GM03348 (cell line): ENCODE measurements at regions not wholly inside any gene's neighbourhood (a gene's known extent, or its start where the extent isn't known, plus 50 kb on each side); places are given as distances from the start of the nearest gene placed in this dataset.
"Not testable (repeated sequence)": the region's sequence is repeated elsewhere in the genome, so short reads cannot be mapped to it uniquely, and the experiment has no call there.

Experiments used
- DNase-seq: peaks from one replicate; pipeline ENCODE4 v3.0.0; 2012; ENCODE audit warnings: low spot score

DNA sequence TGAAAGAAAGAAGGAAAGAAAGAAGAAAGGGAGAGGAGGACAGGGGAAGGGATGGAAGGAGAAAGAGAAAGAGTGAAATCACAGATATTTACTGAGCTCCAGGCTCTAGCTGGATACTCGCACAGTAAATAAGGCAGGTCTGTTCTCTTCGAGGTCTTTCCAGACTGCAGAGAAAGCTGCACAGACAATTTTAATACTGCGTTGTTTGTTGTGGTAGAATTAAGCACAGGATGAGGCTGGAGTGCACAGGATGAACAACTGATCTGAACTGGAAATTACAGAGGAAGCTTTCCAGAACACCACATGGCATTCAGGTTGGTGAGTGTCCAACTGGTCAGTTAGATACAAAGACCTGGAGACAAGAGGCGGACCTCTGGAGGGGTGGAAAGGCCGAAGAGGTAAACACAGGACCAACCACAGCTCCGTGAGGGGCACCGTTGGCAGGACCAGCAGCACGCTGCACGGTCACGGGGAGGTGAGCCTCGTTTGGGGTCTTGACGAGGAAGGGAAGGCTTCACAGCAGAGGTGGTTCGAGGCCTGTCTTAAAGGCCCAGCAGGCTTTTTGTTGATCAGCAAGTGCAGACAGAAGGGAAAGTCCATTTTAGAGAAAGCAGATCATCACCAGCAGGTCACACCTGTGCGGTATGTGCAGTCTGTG is 121.7 kb downstream of the ATP6V0E2 start:
- not testable (repeated sequence) for DNase-seq

DNA sequence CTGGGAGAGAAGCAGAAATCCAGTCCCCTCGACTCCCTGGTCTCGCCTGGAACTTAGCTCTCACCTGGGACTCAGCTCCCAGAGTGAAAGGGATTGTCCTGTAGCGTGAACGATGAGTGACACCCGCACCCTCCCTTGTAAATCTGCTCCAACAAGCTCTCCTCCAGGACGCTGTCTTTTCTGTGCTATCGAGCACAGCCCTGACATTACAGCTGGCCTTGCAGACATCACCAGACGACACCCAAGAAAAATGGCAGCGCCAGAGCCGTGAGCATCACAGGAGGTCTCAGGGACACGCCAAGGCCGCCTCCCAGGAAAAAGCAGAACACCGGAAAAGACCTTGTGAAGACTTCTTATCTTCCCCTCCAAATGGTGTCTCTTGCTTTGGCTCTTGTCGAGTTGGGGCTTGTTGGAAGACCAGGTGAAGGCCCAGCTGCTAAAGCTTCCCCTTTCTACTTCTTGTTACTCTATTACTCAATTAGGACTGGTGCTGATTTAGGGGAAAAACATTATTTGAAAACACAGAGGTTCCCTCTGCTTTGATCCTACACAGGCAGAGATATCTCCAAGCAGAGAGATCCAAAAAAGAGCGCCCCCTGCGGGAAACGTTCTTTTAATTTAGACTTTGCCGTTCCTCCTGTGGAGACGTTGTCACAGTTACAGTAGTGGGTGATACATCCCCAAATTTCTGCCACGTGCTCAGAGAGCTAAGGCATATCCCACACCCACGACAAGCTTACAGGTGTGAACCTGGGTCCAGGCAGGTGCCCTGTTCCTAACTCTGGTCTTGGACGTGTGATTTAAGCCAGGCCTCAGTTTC is 127.2 kb downstream of the ATP6V0E2 start:
- not testable (repeated sequence) for DNase-seq

DNA sequence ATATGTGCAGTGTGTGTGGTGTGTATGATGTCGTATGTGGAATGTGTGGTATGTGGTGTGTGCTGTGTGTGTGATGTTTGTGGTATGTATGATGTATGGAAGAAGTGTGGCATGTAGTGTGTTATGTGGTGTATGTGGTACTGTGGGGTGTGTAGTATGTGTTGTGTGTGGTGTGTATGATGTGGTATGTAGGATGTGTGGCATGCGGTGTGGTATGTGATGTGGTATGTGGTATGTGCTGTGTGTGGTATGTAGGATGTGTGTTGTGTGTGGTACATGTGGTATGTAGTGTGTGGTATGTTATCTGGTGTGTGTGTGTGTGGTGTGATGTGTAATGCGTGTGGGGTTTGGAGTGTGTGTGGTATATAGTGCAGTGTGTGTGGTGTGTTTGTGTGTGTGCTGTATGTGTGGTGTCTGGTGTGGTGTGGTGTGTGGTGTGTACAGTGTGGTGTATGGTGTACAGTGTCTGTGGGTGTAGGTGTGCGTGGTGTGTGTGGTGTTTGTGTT is 129.6 kb downstream of the ATP6V0E2 start:
- peak; percentile 4 for DNase-seq

GRCh38 chr7:150003973-150004372 is 130.2 kb downstream of the ATP6V0E2 start:
- DNase-seq, result not testable (repeated sequence)

GRCh38 chr7:150004843-150005242 is 131.1 kb downstream of the ATP6V0E2 start:
- DNase-seq, result not testable (repeated sequence)

DNA sequence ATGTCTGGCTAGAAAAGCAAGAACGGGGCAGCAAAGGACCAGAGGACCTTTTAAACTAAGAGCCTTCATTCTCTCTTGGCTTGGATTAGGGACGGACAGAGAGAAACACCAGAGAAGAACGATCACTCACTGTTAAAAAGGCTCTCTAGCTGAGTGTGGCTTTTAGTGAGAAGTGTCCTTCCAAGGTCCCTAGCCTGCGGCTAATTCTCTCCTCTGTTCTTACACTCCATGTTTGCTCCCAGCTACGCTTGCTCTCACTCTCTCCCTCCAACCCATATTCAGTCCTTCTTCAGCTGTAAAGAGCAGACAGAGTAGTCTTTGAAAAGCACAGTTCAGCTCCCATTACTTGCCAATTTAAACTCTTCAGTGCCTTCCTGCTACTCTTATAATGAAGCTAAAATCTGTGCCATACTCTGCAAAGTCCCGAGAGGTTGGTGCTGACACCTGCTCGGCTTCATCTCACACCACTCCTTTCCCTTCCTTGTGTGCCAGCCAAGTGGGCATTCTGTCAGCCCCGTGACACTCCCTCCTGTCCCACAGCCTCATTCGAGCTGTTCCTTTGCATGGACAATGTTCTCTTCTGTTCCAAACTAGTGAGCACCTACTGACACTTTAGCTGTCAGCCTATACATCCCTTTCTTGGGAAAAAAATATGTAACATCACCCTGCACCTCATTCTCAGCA is 136.0 kb downstream of the ATP6V0E2 start:
- DNase-seq, result not testable (repeated sequence)

- not testable (repeated sequence) for DNase-seq
These were observed 143.0 kb downstream of the ATP6V0E2 start for GRCh38 chr7:150016651-150017189.

GRCh38 chr7:150020210-150020609 is 146.4 kb downstream of the ATP6V0E2 start:
- DNase-seq, result not testable (repeated sequence)

DNA sequence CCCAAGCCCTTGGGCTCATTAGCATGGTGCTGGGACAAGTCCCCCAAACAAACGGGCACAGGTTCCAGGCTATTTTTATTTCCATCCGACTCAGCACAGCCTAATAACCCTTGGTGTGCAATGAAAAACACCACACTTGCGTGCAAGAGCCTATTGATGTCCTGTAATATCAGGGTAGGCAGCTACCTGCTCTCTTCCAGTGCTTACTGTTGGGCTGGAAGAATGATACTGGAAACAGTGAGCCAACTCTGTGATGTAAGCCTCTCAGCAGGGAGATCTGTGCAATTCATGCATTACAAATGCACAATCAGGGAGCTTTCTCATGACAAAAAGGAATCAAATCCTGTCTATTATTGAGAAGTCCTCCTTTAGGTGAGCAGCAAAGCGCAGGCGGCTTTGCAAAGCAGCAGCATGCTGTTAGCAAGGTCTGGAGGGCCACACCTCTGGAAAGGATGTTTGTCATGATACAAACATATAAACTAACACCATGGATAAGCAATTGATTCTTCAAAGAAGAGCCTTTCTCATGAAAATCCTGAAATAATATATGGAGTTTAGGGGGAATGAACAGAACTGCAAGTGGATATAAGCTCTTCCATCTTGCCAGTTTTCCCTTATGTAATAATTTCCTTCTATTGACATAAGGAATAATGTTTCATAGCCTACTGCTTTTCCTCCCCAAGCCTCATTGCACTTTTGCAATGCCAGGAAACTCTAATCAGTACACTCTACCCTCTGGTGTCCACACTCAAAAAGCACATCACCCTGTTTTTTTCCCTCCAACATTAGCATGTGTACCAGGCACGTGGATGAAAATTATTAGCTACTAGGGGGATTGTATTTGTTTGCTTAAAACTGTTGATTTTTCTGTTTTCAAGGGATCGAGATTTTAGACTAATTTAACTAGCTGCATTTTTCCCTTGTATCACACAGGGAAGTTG is 151.1 kb downstream of the ATP6V0E2 start:
- not testable (repeated sequence) for DNase-seq

DNA sequence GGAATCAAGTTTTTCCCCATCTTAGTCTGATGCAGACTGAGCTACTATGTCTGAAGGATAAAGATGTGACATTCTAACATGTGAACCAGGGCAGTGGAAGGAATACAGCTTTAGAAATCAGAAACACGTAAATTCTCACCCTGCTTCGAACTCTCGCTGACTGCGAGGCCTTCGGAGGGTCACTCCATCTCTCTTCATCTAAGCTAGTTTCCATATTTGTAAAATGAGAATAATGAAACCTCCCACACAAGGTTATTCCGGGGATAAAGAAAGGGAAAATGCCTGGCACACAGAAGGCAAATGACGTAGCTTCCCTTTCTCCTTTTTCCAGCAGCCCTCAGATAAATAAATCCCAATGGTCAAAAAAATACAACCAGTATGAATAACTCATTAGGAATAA is 152.0 kb downstream of the ATP6V0E2 start:
- not testable (repeated sequence) for DNase-seq

DNA sequence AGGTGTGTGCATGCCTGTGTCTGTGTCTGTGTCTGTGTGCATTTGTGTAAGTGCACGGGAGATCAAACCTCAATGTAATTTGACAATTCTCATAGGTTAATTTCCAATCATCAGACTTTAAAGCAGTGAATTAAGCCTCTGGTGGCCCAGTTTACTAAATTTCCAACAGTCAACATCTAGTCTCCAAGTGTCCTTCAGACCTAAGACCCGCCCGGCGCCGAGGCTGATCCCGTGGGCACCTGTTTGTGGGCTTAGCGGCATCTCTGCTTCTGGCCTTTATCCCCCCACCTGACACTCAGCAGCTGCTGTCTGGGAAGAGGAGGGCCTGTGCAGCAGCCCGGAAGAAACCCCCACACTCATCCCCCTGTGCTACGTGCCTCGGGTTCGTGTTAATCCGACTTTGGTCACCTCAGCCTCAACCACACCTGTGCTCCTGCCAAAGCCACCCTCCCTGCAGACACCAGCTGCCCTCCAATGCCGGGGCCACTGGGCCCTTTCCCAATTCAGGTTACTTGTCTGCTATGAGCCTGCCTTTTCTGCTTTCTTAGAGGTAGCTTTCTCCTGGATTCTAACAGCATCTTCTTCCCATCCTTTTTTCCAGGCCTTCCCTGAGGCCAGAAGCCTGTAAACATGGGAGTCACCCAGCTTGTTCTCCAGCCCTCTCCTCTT is 154.7 kb downstream of the ATP6V0E2 start:
- DNase-seq, result not testable (repeated sequence)

- DNase-seq, result not testable (repeated sequence)
These were observed 155.2 kb downstream of the ATP6V0E2 start for GRCh38 chr7:150029013-150029389.

DNA sequence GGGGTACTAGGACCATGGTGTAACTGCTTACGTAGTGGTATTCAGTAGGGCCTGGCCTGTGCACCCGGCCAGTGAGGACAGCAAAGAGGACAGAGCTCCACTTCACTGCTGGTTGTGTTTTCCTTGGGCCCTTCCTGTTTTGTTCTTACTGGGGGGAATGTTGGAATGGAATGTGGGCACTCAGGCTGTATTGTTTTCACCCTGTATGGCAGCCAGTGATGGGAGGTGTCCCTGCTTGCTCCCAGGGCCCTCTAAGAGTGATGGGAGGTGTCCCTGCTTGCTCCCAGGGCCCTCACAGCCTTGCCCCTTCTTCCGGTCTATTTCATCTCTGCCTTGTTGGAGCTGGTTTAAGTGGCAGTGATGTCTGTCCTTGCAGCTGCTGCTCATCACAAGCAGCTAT is 158.0 kb downstream of the ATP6V0E2 start:
- DNase-seq, result not testable (repeated sequence)

DNA sequence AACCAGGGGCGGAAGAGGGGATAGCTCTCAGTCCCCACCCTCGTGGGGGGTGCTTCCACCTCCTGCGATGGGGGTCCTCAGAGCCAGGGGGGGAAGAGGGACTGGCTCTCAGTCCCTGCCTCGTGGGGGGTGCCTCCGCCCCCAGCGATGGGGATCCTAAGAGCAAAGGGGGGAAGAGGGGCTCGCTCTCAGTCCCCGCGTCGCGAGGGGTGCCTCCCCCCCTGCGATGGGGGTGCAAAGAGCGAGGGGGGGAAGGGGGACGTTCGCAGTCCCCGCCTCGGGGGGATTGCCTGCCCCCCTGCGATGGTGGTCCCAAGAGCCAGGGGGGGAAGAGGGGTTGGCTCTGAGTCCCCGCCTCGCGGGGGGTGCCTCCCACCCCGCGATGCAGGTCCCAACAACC is 159.9 kb downstream of the ATP6V0E2 start:
- not testable (repeated sequence) for DNase-seq

DNA sequence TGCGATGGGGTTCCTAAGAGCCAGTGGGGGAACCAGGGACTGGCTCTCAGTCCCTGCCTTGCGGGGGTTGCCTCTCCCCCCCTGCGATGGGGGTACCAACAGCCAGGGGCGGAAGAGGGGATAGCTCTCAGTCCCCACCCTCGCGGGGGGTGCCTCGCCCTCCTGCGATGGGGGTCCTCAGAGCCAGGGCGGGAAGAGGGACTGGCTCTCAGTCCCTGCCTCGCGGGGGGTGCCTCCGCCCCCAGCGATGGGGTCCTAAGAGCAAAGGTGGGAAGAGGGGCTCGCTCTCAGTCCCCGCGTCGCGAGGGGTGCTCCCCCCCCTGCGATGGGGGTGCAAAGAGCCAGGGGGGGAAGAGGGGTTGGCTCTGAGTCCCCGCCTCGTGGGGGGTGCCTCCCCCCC is 162.0 kb downstream of the ATP6V0E2 start:
- not testable (repeated sequence) for DNase-seq

- not testable (repeated sequence) for DNase-seq
These were observed 165.3 kb downstream of the ATP6V0E2 start for GRCh38 chr7:150039061-150039460.

DNA sequence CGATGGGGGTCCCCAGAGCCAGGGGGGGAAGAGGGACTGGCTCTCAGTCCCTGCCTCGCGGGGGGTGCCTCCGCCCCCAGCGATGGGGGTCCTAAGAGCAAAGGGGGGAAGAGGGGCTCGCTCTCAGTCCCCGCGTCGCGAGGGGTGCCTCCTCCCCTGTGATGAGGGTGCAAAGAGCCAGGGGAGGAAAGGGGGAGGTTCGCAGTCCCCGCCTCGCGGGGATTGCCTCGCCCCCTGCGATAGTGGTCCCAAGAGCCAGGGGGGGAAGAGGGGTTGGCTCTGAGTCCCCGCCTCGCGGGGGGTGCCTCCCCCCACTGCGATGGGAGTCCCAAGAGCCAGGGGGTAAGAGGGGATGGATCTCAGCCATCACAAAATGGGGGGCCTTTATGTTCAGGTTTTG is 168.5 kb downstream of the ATP6V0E2 start:
- not testable (repeated sequence) for DNase-seq

DNA sequence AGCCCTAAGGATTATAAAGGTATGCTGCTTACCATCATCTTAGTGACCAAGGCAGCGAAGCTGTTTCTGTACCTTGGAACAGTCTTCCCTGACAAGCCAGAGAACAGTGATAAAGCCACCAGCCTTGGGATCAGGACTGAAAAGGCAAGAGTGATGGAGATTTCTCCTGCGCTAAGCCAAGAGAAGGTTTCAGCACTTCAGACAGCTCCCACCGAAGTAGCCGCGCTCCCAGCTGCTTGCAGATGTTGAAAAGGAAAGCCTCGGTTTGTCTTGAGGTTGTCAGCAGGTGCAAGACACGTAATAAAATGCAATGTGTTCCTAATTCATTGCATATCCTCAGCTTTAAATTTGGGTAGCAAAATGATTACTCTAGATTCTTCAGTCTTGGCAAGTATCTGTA is 171.0 kb downstream of the ATP6V0E2 start:
- DNase-seq, result not testable (repeated sequence)

DNA sequence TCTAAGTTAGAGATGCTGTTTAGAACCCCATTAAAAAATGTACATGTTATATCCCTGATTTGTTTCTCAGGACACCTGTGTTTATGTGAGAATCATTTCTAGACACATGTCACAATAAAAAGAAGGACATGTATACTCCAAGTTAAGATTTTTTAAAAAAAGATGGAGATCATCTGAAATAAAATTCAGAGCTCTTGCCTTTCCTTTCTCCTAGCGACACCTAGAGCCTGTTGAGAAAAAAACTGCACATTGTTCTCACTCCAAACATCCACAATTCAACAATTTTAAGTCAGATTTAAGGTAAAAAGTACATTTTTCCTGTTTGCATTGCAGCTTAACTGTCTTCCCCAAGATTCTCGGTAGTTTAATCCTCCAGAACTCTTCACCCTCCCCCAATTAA is 171.8 kb downstream of the ATP6V0E2 start:
- DNase-seq, result not testable (repeated sequence)
